ENCODE measurements at regions not wholly inside any gene's neighbourhood (a gene's known extent, or its start where the extent isn't known, plus 50 kb on each side); places are given as distances from the start of the nearest gene placed in this dataset.

DNA sequence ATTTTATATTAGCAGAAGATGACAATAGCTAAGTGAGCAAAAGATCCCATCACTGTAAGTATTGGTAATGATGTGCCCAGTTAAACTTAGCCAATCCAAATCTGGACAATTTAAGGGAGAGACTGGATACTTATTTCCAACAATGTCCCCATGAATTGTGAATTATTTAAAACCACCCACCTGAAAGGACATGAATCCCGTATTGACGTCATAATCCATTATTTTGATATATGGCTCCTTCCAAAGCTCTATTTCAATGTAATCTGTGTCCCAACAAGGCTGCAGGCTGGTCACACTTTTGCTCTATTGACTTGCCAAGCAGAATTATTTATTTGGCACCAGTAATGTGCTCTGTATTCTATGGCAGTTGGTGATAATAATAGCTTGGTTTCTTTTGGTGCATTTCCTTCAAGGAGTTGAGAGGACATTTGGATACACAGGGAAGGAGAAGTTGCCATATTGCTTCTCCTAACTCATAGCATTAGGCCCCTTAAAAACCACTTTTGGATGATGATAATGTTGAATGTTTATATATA is 157.2 kb downstream of the NMUR2 start:
- TF ChIP-seq CTCF (IDR thresholded peaks at IDR 0.05) = no peak
- TF ChIP-seq EP300 (IDR thresholded peaks at IDR 0.05) = no peak
- TF ChIP-seq POLR2A (IDR thresholded peaks at IDR 0.05) = no peak

All from tibial nerve (tissue), 4 donors.